WI38 (cell line): ENCODE measurements at regions not wholly inside any gene's neighbourhood (a gene's known extent, or its start where the extent isn't known, plus 50 kb on each side); places are given as distances from the start of the nearest gene placed in this dataset.

Source experiments
- H3K4me3 ChIP-seq: 2 replicates; pipeline ENCODE4 v1.5.1; 2011; ENCODE audit warnings: low read depth, mild to moderate bottlenecking, control low read depth, low read length
- CTCF ChIP-seq: IDR thresholded peaks from 2 replicates; pipeline ENCODE4 v1.5.1; 2012; ENCODE audit warnings: low read depth, mild to moderate bottlenecking, control low read depth, low read length

DNA sequence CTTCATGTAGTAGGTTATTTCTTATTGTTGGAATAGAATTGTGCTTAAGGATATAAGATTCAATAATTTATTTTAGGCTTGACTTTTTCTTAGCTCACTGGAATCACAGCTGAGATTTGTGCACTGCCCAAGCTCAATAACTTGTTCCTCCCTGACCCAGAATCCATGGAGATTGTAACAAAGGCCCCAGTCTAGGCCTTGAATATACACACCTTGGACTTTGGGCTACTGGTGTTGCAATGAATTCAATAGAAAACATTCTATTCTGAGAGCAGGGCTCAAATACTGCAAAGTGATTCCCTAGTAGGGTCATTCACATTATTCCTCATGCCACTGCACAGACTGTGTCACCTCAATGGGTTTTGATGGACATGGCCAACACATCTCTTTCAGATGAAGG is 352.4 kb downstream of the GALC start:
- no peak overlapping the region for H3K4me3 ChIP-seq
- TF ChIP-seq CTCF: no peak

- no peak overlapping the region for H3K4me3 ChIP-seq
- no peak for TF ChIP-seq CTCF
Measured at GRCh38 chr14:87638196-87638595, 354.8 kb downstream of the GALC start.

DNA sequence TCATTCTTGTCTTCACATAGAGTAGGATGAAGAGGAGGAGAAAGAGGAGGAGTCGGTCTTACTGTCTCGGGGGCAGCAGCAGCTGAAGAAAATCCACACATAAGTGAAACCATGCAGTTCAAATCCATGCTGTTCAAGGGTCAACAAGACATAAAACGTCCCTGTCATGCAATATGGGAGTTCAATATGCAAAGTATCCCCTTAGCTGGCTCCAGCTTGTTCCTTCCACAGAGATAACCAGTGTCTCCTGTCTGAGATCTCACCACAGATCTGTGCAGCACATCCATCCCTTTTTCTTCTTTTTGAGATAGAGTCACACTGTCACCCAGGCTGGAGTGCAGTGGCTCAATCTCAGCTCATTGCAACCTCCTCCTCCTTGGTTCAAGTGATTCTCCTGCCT is 357.5 kb downstream of the GALC start:
- no peak overlapping the region for H3K4me3 ChIP-seq
- no peak for TF ChIP-seq CTCF

DNA sequence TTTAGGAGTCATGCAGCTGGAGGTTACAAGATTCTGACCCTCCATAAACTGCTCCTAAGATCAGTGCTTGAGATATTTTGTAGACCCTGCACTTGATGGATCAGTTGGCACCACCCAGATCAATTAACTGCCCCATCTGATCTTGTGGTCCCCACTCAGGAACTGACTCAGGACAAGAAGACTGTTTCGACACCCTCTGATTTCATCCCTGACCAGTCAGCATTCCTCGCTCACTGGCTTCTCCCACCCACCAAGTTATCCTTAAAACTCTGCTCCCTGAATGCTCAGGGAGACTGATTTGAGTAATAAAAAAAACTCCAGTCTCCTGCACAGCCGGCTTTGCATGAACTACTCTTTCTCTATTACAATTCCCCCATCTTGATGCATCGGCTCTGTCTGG is 360.2 kb downstream of the GALC start:
- no peak overlapping the region for H3K4me3 ChIP-seq
- no peak for TF ChIP-seq CTCF

DNA sequence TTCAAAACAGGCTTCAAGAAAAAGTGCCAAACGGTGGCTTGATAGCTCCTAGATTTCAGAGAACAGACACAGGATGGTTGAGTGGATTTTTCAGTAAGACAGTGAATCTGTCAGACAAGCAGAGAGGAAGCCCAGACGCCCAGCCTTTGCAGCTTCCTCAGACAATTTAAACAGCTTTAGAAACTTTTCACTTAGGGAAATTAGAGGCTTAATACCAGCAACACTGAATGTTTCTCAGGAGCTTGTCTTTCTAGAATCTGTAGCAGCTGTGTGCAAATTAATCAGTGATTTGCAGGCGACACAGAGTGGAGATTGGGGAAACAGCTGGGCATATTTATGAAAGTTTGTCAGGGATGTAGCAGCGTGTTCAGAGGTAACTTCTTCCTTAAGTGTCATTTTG is 362.1 kb downstream of the GALC start:
- TF ChIP-seq CTCF: no peak

GRCh38 chr14:87629788-87630187 is 363.2 kb downstream of the GALC start:
- TF ChIP-seq CTCF: no peak
- no peak overlapping the region for H3K4me3 ChIP-seq

More for the DNA sequence above, 362.1 kb downstream of the GALC start:
- no peak overlapping the region for H3K4me3 ChIP-seq

- TF ChIP-seq CTCF: no peak
- H3K4me3 ChIP-seq: no peak overlapping the region
Measured at GRCh38 chr14:87628780-87629179, 364.2 kb downstream of the GALC start.
